GM21717 (cell line): ENCODE measurements at regions not wholly inside any gene's neighbourhood (a gene's known extent, or its start where the extent isn't known, plus 50 kb on each side); places are given as distances from the start of the nearest gene placed in this dataset.
"Not testable (repeated sequence)": the region's sequence is repeated elsewhere in the genome, so short reads cannot be mapped to it uniquely, and the experiment has no call there.

ENCODE experiments used
- ATAC-seq: cut with Tn5 transposase; IDR thresholded peaks from one replicate; pipeline ENCODE4 v1.9.1; 2021; ENCODE audit warnings: mild to moderate bottlenecking, moderate library complexity; ENCODE audit not compliant: unreplicated experiment

DNA sequence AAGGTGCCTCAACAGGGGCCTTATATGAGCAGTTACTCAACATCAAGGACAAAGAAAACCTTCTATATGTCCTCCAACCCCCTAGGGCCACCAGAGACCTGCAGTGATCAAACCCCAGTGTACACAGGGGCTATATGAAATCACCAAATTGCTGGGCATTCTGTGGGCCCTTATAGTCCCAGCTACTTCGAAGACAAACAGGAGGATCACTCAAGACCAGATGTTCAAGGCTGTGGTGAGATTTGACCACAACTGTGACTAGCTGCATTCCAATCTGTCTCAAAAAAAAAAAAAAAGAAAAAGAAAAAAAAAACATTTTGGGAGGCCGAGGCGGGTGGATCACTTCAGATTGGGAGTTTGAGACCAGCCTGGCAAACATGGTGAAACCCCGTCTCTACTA, 51.0 kb upstream of the PRB2 start:
- no peak for ATAC-seq

- no peak for ATAC-seq
Measured at GRCh38 chr12:11457996-11458645, 62.8 kb upstream of the PRB2 start.

DNA sequence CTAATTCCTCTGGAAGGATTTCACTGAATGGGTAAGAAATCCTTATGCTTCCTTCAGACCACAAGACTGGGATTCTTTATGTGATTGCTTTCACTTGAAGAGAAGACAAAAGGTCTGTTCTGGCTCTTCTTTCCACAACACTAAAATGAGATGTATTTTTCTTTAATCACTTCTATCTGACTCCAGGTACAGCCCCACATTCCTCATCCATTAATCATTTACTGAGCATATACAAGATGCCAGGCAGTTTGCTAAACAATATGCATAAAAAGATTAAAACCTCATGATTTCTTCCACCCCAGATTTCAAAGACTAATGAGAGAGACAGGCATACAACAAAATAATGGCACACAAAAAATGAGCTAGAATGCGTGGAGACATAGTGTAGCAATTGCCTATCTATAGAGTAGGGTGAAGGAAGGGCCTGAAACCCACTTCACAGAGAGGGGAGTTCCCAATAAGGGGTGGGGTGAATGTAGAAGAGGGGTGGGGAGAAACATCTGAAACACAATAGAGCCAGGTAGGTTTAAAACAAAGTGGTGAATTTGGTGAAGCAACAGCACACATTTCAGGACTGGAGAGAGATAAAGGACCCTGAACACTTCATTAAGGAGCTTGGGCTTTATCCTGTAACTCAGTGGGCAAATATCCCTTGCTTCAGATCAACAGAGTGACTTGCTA, 65.1 kb upstream of the PRB2 start:
- ATAC-seq, result no peak

GRCh38 chr12:11461433-11461832, 66.1 kb upstream of the PRB2 start:
- ATAC-seq, result no peak

DNA sequence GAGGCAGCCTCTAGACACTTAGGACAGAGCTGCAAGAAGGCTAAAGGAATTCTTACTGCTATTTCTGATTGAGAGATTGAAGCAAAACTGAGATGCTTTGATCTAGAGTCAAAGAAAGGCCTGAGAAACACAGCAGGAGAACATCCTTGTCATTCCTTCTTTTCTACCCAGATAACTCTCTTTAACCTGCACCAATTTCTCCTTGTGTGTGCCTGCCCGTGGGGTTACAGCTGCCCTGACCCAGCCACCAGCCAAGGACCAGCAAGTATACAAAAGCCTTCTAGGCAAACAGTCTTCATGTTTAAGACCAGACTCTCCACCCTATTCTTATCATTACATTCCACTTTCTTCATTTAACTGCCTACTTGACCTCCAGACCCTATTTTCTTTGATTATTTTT, 81.7 kb upstream of the PRB2 start:
- ATAC-seq, result no peak

DNA sequence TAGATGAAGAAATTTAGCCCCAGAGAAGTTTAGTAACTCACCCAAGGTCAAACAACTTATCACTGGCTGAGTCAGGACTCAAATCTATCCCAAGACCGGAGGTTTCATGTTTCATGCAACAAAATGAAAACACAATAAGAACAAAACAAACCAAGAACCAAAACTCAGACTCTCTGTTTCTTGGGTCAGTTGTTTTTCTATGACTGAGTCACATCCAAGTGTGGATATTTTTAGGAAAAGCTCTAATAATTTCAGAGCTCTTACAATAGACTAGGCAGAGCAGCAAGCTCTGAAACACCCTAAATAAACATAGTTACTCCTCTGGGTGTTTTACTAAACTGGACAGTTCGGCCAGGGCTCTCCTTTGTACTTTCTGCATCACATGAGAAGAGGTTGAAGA, 87.6 kb upstream of the PRB2 start:
- no peak for ATAC-seq

DNA sequence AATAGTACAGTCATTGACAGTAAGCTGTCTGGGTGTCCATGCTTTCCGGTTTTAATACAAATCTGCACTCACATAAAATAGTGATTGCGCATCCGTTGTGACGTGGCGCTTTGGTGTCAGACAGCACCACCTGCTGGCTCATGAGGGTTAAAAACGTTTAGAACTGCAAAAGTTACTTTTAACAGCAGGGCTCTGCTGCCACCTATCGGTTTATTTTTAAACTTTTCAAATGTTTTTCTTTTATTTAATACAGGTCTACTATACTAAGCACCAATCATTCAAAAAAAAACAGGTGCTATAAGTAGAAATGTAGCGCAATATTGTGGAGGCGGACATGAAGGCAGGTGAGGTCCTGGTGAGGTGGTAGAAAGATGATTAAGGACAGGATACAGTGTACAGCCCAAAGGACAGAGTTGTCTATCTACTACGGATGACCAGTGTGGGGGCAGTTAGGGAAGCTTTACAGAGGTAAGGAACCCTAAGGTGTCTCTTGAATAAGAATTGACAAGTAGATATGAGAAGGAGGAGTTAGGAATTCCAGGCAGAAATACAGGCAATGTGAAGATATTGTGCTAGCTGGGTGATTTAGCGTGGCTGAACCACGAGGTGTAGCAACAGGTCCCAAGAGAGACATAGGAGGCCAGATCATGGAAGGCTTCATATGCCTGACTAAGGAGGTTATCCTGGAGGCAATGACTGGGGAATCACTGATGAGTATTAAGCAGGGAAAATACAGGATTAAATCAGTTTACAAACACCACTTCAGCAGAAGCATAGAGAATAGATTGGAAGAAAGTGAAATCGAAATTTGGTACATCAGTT, 91.5 kb upstream of the PRB2 start:
- peak; percentile 68 for ATAC-seq

- no peak for ATAC-seq
Measured at GRCh38 chr12:11496157-11496851, 100.9 kb upstream of the PRB2 start.

- no peak for ATAC-seq
Measured at GRCh38 chr12:11497438-11497837, 102.1 kb upstream of the PRB2 start.

- ATAC-seq, result peak; percentile 65
Measured at GRCh38 chr12:11497995-11498394, 102.6 kb upstream of the PRB2 start.

DNA sequence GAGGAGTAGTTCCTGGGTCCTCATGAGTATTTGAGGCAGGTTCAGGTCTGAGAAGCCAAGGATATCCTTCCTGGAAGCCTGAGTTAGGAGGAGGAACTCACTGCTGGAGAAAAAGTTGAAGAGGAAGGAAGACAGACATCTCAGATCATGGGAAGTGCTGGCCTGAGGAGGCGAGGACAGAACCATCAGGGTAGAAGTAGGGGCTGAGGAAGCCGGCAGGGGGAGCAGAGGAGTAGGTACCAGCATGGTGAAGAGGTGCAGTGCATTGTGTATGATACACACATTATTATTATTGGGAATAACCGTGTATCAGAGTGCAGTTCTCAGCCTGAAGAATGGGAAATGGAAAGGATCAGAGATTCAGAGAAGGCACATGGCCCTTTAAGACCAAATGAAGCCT, 103.2 kb upstream of the PRB2 start:
- not testable (repeated sequence) for ATAC-seq

DNA sequence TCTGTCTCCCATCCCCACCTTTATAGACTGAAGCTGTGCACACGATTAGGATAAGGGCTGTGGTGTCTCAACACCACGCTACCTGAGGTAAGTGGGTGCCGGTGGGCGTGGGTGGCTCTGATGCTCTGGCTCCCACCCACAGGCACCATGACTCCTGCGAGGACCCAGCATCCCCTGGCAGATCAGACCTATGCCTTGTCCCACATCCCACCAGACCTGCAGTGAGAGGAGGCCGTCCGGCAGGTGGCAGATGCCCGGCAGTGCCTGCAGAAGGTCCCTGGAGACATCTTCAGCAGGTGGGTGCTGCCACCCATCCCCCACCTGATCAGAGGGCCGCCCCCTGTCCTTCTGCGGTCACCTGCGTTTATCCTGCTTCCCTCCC, 104.4 kb upstream of the PRB2 start:
- no peak for ATAC-seq

DNA sequence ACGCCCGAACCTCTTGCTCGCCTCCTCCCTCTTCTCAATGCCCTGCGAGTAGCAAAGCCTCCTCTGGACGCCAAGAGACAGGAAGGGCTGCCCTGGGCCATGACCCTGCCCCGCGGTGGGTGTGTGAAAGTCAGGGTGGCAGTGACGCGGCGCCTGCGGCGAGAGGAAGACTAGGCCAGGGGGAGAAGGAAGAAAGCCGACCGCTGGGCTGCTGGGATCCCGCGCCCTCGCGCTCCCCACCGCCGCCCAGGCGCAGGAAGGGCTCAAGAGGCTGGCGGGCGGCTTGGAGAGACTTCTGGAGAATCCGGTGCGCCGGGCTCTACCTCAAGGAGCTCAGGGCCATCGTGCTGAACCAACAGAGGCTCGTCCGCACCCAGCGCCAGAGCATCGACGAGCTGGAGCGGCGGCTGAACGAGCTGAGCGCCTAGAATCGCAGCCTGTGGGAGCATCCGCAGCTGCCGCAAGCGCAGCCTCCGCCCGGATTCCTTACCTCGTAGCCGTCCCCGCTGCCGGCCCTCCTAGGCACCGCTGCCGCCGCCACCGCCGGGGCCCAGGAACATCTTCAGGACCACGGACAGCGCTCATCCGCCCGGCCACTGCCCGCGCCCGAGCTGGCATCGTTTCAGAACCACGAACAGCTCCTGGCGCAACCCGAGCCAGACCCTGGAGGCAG, 105.0 kb upstream of the PRB2 start:
- no peak for ATAC-seq

GRCh38 chr12:11500861-11501230, 105.5 kb upstream of the PRB2 start:
- ATAC-seq, result no peak

GRCh38 chr12:11508699-11509098, 113.3 kb upstream of the PRB2 start:
- ATAC-seq, result no peak

DNA sequence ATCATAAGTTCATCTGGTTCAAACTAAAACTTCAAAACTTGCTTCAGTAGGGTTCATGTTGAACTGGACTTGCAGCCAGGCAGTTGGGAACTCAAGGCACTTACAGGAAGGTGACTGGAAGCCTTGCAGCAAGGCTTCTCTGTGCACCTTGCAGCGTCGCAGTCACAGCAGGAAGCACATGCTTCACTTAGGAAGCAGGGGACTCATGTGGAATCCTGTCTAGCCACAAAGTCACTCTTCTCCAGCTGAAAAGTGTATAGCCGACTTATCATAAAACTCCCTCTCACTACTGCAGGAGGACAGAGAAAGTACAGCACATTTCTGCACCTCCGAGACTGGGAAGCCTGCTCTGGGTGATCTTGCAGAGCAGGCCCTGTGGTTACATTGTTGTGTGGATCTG, 114.0 kb upstream of the PRB2 start:
- no peak for ATAC-seq

GRCh38 chr12:11510671-11511070, 115.3 kb upstream of the PRB2 start:
- ATAC-seq, result no peak

DNA sequence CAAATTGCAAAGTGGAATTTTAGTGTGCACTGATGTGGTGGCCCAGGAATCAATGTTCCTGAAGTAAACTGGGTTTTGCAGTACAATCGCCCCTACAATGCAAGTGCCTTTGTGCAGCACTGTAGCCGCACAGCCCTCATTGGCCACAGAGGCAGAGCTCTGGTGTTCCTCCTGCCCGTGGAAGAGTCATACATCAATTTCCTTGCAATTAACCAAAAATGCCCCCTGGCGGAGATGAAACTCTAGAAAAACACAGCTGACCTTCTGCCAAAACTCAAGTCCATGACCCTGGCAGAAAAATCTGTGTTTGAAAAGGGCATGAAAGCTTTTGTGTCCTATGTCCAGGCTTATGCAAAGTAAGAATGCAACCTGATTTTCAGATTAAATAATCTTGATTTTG, 117.9 kb upstream of the PRB2 start:
- no peak for ATAC-seq

DNA sequence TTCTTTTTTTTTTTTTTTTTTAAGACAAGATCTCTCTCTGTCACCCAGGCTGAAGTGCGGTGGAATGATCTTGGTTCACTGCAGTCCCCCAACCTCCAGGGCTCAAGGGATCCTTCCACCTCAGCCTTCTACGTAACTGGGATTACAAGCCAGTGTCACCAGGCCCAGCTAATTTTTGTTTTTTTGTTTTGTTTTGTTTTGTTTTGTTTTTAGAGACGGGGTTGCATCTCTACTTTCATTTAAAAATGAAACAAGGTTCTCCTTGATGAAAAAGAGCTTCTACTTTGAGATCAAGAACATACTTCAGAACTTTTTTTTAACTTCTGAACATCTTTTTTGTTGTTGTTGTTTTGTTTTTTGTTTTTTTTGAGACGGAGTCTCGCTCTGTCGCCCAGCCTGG, 121.7 kb upstream of the PRB2 start:
- no peak for ATAC-seq

DNA sequence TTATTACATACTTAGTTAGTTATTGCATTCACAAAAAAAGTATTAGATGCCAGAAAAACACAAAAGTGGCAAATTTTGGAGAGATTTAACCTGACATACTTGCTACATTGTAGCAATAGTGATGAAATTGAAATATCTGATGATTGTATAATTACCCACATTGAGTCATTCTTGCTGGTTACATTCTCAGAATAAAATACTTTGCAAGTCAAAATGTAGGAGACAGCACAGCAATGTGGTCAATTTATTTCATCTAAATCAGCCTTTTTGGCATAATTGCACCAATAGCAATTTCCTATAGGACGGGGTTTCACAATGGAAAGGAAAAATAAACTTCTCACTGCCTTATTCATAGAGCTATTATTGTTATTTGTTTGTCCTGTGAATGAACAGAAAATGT, 125.0 kb upstream of the ETV6 start:
- ATAC-seq, result no peak

GRCh38 chr12:11534064-11534463, 115.4 kb upstream of the ETV6 start:
- no peak for ATAC-seq
